ENCODE measurements at regions not wholly inside any gene's neighbourhood (a gene's known extent, or its start where the extent isn't known, plus 50 kb on each side); places are given as distances from the start of the nearest gene placed in this dataset.

DNA sequence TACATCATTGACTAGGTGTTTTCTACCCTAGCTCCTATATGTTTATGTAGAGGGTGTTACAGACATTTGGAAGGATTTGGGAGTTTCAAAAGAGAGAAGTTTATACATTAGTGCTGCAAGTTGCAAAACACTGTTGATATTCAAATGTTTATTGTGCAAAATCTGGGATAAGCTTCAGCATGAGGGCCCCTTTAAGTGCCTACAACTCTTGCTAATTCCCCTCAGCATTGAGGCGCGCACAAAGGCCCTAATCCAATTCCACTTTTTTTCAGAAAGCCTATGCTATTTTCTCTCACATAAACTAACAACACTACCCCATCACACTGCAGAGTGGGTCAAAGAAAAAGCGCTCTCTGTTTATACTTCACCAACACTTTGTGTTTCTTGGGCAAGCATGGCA is 208.0 kb downstream of the NR2F2 start:
- DNase-seq, result no peak

- no peak for DNase-seq
These were observed 209.8 kb downstream of the NR2F2 start for GRCh38 chr15:96540283-96540682.

DNA sequence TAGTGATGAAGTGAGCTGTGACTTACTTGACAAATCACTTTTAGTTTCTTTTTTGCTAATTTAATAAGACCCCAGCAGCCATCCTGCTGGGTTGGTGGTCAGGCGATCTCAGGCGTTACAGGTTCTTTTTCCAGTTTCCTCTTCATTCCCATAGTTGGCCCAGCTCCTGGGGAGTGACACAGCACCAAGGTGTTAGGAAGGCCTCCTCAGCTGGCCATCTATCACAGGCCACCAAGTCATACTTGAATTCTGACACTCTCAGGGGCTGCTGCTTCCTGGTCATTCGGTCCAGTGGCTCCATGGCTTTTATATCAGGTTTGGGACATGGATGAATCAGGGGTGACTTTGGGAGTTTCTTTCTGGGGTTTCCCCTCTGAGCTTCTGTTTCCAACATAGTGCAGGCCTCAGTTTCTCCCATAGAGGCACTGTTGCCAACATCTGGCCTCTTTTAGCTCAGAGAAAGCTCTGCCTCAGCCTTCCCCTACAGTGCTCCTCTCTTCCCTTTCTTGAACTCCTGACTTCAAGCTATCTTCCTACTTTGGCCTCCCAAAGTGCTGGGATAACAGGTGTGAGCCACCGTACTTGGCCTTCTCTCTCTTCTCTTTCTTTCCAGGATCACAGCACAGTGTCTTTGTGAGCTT is 211.8 kb downstream of the NR2F2 start:
- no peak for DNase-seq

DNA sequence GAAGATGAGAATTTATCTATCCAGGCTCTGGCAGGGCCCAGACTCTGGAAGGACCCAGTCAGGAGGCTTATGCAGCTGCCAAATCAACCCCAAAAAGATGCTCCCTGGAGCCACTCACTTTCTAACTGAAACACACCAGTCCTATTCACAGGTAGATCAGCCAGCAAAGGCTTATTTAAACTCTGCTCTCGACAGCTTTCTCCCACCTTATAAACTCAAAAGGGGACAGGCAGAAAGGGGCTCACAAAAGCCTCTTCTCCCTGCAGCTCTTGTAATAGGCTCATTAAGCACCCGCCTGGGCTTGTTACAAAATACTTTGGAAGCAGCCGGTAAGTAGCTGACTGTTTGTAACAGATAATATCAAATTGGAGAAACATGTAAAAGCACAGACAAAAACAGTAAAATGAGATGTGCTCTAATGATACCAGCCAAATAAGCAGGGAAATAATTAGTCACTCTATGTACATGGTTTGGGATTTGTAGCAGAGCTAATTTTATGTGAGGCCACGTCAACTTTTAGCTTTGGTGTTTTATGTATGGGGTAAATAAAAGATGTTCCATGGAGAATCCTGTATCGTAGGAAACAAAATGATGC is 213.8 kb downstream of the NR2F2 start:
- DNase-seq, result no peak

DNA sequence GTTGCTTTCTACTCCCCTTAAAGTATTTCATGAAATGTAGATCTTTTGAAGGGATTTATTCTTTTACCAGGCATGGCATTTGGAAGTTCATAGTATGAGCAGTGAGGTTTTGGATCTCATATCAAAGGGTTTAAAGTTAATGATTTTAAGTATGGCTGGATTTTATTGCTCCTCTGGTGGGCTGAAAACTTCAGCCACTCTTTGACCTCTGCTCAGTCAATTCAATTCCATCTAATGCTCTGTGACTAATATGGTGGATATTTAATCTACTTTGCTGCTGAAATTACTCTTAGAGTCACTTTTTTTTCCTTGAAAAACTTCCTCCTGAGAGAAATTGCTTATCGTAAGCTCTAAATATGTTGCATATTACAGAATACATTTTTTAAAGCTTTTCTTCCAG is 218.6 kb downstream of the NR2F2 start:
- DNase-seq, result no peak

- no peak for DNase-seq
These were observed 220.7 kb downstream of the NR2F2 start for GRCh38 chr15:96551196-96551595.

- no peak for DNase-seq
These were observed 221.2 kb downstream of the NR2F2 start for GRCh38 chr15:96551722-96552121.

- DNase-seq, result no peak
These were observed 222.5 kb downstream of the NR2F2 start for GRCh38 chr15:96553006-96553405.

DNA sequence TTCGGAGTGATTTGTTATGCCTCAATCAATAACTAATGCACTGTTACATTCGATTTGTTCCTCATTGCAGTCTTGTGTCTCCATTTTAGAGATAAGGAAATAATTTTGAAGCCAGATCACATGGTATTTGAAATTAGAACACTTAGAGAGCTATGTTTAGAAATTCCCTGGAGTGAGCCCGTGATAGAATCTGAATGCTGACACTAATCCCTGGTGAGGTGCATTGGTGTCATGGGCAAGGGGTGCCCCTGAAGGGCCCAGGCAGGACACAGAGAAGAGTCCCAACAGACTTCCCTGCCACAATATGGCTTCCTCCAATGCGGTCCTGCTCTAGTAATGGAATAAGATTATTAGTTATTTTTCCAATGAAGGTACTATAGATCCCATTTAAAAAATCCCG is 223.0 kb downstream of the NR2F2 start:
- no peak for DNase-seq

GRCh38 chr15:96553931-96554330 is 223.4 kb downstream of the NR2F2 start:
- no peak for DNase-seq

DNA sequence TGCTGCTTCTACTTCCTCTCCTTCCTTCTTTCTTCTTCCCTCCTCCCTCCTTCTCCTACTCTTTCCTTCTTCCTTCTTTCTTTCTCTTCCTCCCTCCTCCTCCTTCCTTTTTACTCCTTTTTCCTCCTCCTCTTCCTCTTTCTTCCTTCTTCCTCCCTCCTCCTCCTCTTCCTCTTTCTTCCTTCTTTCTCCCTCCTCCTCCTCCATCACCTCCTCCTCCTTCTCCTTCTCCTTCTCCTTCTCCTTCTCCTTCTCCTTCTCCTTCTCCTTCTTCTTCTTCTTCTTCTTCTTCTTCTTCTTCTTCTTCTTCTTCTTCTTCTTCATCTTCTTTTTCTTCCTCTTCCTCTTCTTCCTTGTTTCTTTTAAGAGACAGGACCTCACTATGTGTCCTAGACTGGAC is 224.0 kb downstream of the NR2F2 start:
- DNase-seq, result no peak

- no peak for DNase-seq
These were observed 228.6 kb downstream of the NR2F2 start for GRCh38 chr15:96559087-96559486.

GRCh38 chr15:96559631-96560030 is 229.1 kb downstream of the NR2F2 start:
- DNase-seq, result no peak

- DNase-seq, result no peak
These were observed 229.9 kb downstream of the NR2F2 start for GRCh38 chr15:96560246-96560895.

- no peak for DNase-seq
These were observed 231.1 kb downstream of the NR2F2 start for GRCh38 chr15:96561593-96561992.

GRCh38 chr15:96564546-96564945 is 234.0 kb downstream of the NR2F2 start:
- DNase-seq, result no peak

DNA sequence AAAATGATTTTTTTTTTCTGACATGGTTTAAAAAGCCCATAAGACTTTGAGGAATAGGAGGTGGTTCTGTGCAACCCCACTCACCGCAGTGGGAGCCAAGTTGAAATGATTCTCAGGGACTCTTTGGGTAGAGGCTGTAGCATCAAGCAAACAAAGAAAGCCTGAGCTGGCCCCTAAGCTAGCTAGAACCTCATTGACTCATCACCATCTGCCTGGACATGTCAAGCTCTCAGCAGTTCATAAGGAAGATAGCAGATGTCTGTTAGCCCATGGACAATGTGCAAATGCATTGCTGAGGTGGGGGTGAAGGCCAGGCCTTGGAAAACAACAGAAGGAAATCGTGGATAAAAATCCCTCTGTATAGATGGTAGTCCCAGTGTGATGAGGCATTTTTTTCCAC is 234.8 kb downstream of the NR2F2 start:
- no peak for DNase-seq

DNA sequence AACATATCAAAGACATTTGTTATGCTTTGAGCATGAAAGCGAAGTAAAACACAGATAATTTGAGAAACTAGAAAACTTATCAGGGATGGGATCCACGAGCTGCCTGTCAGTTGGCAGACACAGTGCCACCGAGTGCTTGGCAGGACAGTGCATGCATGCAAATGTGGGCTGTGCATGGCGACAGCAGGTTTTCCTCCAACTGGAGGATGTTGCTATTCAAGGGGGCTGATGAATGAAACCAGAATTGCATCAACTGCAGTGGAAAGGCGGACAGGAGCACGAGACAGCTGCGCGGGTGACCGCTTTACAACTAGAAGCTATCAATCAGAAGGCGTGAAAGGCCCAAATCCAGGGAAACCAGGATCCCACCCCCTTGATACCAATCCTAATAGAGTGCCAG is 244.3 kb downstream of the NR2F2 start:
- no peak for DNase-seq

GRCh38 chr15:96576596-96576995 is 246.1 kb downstream of the NR2F2 start:
- no peak for DNase-seq

DNA sequence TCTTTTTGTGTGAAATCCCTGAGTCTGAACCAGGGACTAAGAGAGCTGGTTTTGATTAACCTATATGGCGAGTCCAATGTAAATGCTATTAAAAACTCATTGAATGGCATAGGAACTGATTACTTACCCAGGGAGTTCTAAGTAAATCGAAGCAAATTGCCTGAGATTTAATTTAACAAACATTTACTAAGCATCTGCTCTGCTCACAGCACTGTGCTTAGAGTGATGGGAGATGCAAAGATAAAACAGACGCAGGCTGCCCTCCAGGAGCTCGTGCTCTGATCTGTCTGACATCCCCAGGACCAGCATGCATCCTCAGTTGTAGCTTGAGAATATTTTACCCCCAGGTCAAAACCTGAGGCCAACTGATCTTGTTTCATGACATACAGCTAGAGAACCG is 247.9 kb downstream of the NR2F2 start:
- no peak for DNase-seq

GRCh38 chr15:96581371-96581770 is 250.9 kb downstream of the NR2F2 start:
- no peak for DNase-seq

GRCh38 chr15:96582473-96582872 is 252.0 kb downstream of the NR2F2 start:
- no peak for DNase-seq

GRCh38 chr15:96583671-96584070 is 253.2 kb downstream of the NR2F2 start:
- DNase-seq, result no peak

- no peak for DNase-seq
These were observed 255.2 kb downstream of the NR2F2 start for GRCh38 chr15:96585484-96586386.

Measured in activated CD4-positive, alpha-beta T cell treated with anti-CD3 and anti-CD28 coated beads, Interleukin-10, Interleukin-2, amounts not matched to agents 100 ng/mL and 50 ng/mL, durations not matched to agents 16 hours and 8 hours (primary cell).